Epithelial cell of proximal tubule (primary cell): ENCODE measurements at regions not wholly inside any gene's neighbourhood (a gene's known extent, or its start where the extent isn't known, plus 50 kb on each side); places are given as distances from the start of the nearest gene placed in this dataset.

Experiments
- DNase-seq: peaks from one replicate; pipeline ENCODE4 v3.0.0-alpha.2; 2011; ENCODE audit warnings: low read depth
- H3K4me3 ChIP-seq: 2 replicates; pipeline ENCODE4 v1.5.1; 2011; ENCODE audit warnings: low read depth, mild to moderate bottlenecking, low read length
- CTCF ChIP-seq: conservative IDR thresholded peaks from 2 replicates; pipeline ENCODE4 v1.5.1; 2012; ENCODE audit warnings: low read depth, mild to moderate bottlenecking, low read length

GRCh38 chr2:76251342-76251741 lies 540.6 kb upstream of the GCFC2 start:
- no peak overlapping the region for H3K4me3 ChIP-seq
- DNase-seq, result no peak
- no peak for TF ChIP-seq CTCF

- no peak overlapping the region for H3K4me3 ChIP-seq
- no peak for DNase-seq
- no peak for TF ChIP-seq CTCF
Measured at GRCh38 chr2:76247006-76247405, 536.3 kb upstream of the GCFC2 start.

GRCh38 chr2:76211991-76212985 lies 501.6 kb upstream of the GCFC2 start:
- no peak for DNase-seq
- no peak for TF ChIP-seq CTCF
- H3K4me3 ChIP-seq, result no peak overlapping the region

- DNase-seq, result no peak
- no peak for TF ChIP-seq CTCF
- H3K4me3 ChIP-seq, result no peak overlapping the region
Measured at GRCh38 chr2:76210551-76210950, 499.8 kb upstream of the GCFC2 start.

- DNase-seq, result no peak
- no peak for TF ChIP-seq CTCF
- H3K4me3 ChIP-seq, result no peak overlapping the region
Measured at GRCh38 chr2:76204048-76204447, 493.3 kb upstream of the GCFC2 start.

GRCh38 chr2:76202866-76203265 lies 492.2 kb upstream of the GCFC2 start:
- H3K4me3 ChIP-seq, result no peak overlapping the region
- no peak for TF ChIP-seq CTCF
- DNase-seq, result no peak

GRCh38 chr2:76197842-76198448 lies 487.2 kb upstream of the GCFC2 start:
- no peak overlapping the region for H3K4me3 ChIP-seq
- peak; percentile 73 for TF ChIP-seq CTCF
- DNase-seq, result peak; percentile 47
